ENCODE measurements at regions not wholly inside any gene's neighbourhood (a gene's known extent, or its start where the extent isn't known, plus 50 kb on each side); places are given as distances from the start of the nearest gene placed in this dataset.
"Not testable (repeated sequence)": the region's sequence is repeated elsewhere in the genome, so short reads cannot be mapped to it uniquely, and the experiment has no call there.

- not testable (repeated sequence) for H3K4me3 ChIP-seq (ENCODE audit: low read depth in 1 of 3, low read length in 3 of 3); H3K4me1 ChIP-seq (ENCODE audit: control insufficient read depth in 3 of 3, insufficient read depth in 2 of 3, low read depth in 1 of 3, low read length in 2 of 3); H3K36me3 ChIP-seq (ENCODE audit: control insufficient read depth in 3 of 3, insufficient read depth in 2 of 3, low read depth in 1 of 3, low read length in 3 of 3); FAIRE-seq; H3K27me3 ChIP-seq (ENCODE audit: control insufficient read depth in 3 of 3, insufficient read depth in 3 of 3, low read length in 3 of 3); H3K9me3 ChIP-seq (ENCODE audit: control insufficient read depth in 2 of 2, insufficient read depth in 1 of 2, low read depth in 1 of 2, low read length in 1 of 2)
- 13 to 41% (median 21%) methylated on average over 5 to 6 of the region's 6 CpGs for WGBS, 3 donors
- peak overlapping the region; percentile 32 to 91 (median 75) for H3K27ac ChIP-seq (ENCODE audit: low read depth in 1 of 3, low read length in 2 of 3)
- peak; percentile 64 to 72 for DNase-seq
Measured at GRCh38 chr15:44830692-44831408, 94.5 kb downstream of the TRIM69 start.

GRCh38 chr15:44831409-44831741, 95.0 kb downstream of the TRIM69 start:
- not testable (repeated sequence) for H3K27me3 ChIP-seq (ENCODE audit: control insufficient read depth in 3 of 3, insufficient read depth in 3 of 3, low read length in 3 of 3); H3K9me3 ChIP-seq (ENCODE audit: control insufficient read depth in 2 of 2, insufficient read depth in 1 of 2, low read depth in 1 of 2, low read length in 1 of 2); H3K4me3 ChIP-seq (ENCODE audit: low read depth in 1 of 3, low read length in 3 of 3); DNase-seq; FAIRE-seq; H3K4me1 ChIP-seq (ENCODE audit: control insufficient read depth in 3 of 3, insufficient read depth in 2 of 3, low read depth in 1 of 3, low read length in 2 of 3); H3K36me3 ChIP-seq (ENCODE audit: control insufficient read depth in 3 of 3, insufficient read depth in 2 of 3, low read depth in 1 of 3, low read length in 3 of 3)
- 84 to 91% (median 87%) methylated on average over 8 of the region's 8 CpGs for WGBS, 3 donors
- peak overlapping the region in 2 of 3 donors; percentile 75 to 91 for H3K27ac ChIP-seq (ENCODE audit: low read depth in 1 of 3, low read length in 2 of 3)

- H3K4me3 ChIP-seq (ENCODE audit: low read depth in 1 of 3, low read length in 3 of 3); DNase-seq; FAIRE-seq; H3K4me1 ChIP-seq (ENCODE audit: control insufficient read depth in 3 of 3, insufficient read depth in 2 of 3, low read depth in 1 of 3, low read length in 2 of 3); H3K9me3 ChIP-seq (ENCODE audit: control insufficient read depth in 2 of 2, insufficient read depth in 1 of 2, low read depth in 1 of 2, low read length in 1 of 2); H3K36me3 ChIP-seq (ENCODE audit: control insufficient read depth in 3 of 3, insufficient read depth in 2 of 3, low read depth in 1 of 3, low read length in 3 of 3); H3K27ac ChIP-seq (ENCODE audit: low read depth in 1 of 3, low read length in 2 of 3); H3K27me3 ChIP-seq (ENCODE audit: control insufficient read depth in 3 of 3, insufficient read depth in 3 of 3, low read length in 3 of 3): not testable (repeated sequence)
- 80 to 82% (median 80%) methylated on average over 5 of the region's 5 CpGs for WGBS, 3 donors
Measured at GRCh38 chr15:44832133-44832532, 95.8 kb downstream of the TRIM69 start.

- FAIRE-seq; H3K36me3 ChIP-seq (ENCODE audit: control insufficient read depth in 3 of 3, insufficient read depth in 2 of 3, low read depth in 1 of 3, low read length in 3 of 3); H3K9me3 ChIP-seq (ENCODE audit: control insufficient read depth in 2 of 2, insufficient read depth in 1 of 2, low read depth in 1 of 2, low read length in 1 of 2); H3K27ac ChIP-seq (ENCODE audit: low read depth in 1 of 3, low read length in 2 of 3); DNase-seq; H3K4me3 ChIP-seq (ENCODE audit: low read depth in 1 of 3, low read length in 3 of 3); H3K27me3 ChIP-seq (ENCODE audit: control insufficient read depth in 3 of 3, insufficient read depth in 3 of 3, low read length in 3 of 3); H3K4me1 ChIP-seq (ENCODE audit: control insufficient read depth in 3 of 3, insufficient read depth in 2 of 3, low read depth in 1 of 3, low read length in 2 of 3): not testable (repeated sequence)
- WGBS, 3 donors: 82 to 89% (median 89%) methylated on average over 5 of the region's 5 CpGs
Measured at GRCh38 chr15:44833081-44833480, 96.8 kb downstream of the TRIM69 start.

GRCh38 chr15:44833761-44834160, 97.4 kb downstream of the TRIM69 start:
- H3K4me1 ChIP-seq (ENCODE audit: control insufficient read depth in 3 of 3, insufficient read depth in 2 of 3, low read depth in 1 of 3, low read length in 2 of 3); FAIRE-seq; H3K27me3 ChIP-seq (ENCODE audit: control insufficient read depth in 3 of 3, insufficient read depth in 3 of 3, low read length in 3 of 3); H3K4me3 ChIP-seq (ENCODE audit: low read depth in 1 of 3, low read length in 3 of 3); DNase-seq; H3K27ac ChIP-seq (ENCODE audit: low read depth in 1 of 3, low read length in 2 of 3); H3K9me3 ChIP-seq (ENCODE audit: control insufficient read depth in 2 of 2, insufficient read depth in 1 of 2, low read depth in 1 of 2, low read length in 1 of 2); H3K36me3 ChIP-seq (ENCODE audit: control insufficient read depth in 3 of 3, insufficient read depth in 2 of 3, low read depth in 1 of 3, low read length in 3 of 3): not testable (repeated sequence)
- 83 to 87% (median 86%) methylated on average over 2 to 3 of the region's 4 CpGs for WGBS, 3 donors

GRCh38 chr15:44835082-44835481, 98.8 kb downstream of the TRIM69 start:
- H3K36me3 ChIP-seq (ENCODE audit: control insufficient read depth in 3 of 3, insufficient read depth in 2 of 3, low read depth in 1 of 3, low read length in 3 of 3); H3K27ac ChIP-seq (ENCODE audit: low read depth in 1 of 3, low read length in 2 of 3); DNase-seq; H3K4me1 ChIP-seq (ENCODE audit: control insufficient read depth in 3 of 3, insufficient read depth in 2 of 3, low read depth in 1 of 3, low read length in 2 of 3); H3K27me3 ChIP-seq (ENCODE audit: control insufficient read depth in 3 of 3, insufficient read depth in 3 of 3, low read length in 3 of 3); H3K9me3 ChIP-seq (ENCODE audit: control insufficient read depth in 2 of 2, insufficient read depth in 1 of 2, low read depth in 1 of 2, low read length in 1 of 2); FAIRE-seq; H3K4me3 ChIP-seq (ENCODE audit: low read depth in 1 of 3, low read length in 3 of 3): not testable (repeated sequence)
- 90 to 93% (median 93%) methylated on average over 4 of the region's 5 CpGs for WGBS, 3 donors

GRCh38 chr15:44836094-44836493, 99.8 kb downstream of the TRIM69 start:
- no peak for DNase-seq
- no peak overlapping the region for H3K27ac ChIP-seq (ENCODE audit: low read depth in 1 of 3, low read length in 2 of 3)
- FAIRE-seq: no peak
- no peaks in the 10 kb centered on the region for H3K9me3 ChIP-seq (ENCODE audit: control insufficient read depth in 2 of 2, insufficient read depth in 1 of 2, low read depth in 1 of 2, low read length in 1 of 2)
- no peak overlapping the region for H3K4me3 ChIP-seq (ENCODE audit: low read depth in 1 of 3, low read length in 3 of 3)
- H3K27me3 ChIP-seq (ENCODE audit: control insufficient read depth in 3 of 3, insufficient read depth in 3 of 3, low read length in 3 of 3): no peaks in the 10 kb centered on the region
- WGBS, 3 donors: 86 to 92% (median 91%) methylated on average over 4 of the region's 4 CpGs
- H3K4me1 ChIP-seq (ENCODE audit: control insufficient read depth in 3 of 3, insufficient read depth in 2 of 3, low read depth in 1 of 3, low read length in 2 of 3): peaks cover 0 to under 1% (median 0%) of the 10 kb centered on the region in 3 donors
- H3K36me3 ChIP-seq (ENCODE audit: control insufficient read depth in 3 of 3, insufficient read depth in 2 of 3, low read depth in 1 of 3, low read length in 3 of 3): no peaks in the 10 kb centered on the region

GRCh38 chr15:44838929-44839328, 102.6 kb downstream of the TRIM69 start:
- H3K4me3 ChIP-seq (ENCODE audit: low read depth in 1 of 3, low read length in 3 of 3): not testable (repeated sequence)

GRCh38 chr15:44841762-44842161, 105.4 kb downstream of the TRIM69 start:
- not testable (repeated sequence) for H3K27me3 ChIP-seq (ENCODE audit: control insufficient read depth in 3 of 3, insufficient read depth in 3 of 3, low read length in 3 of 3); FAIRE-seq; H3K27ac ChIP-seq (ENCODE audit: low read depth in 1 of 3, low read length in 2 of 3); H3K9me3 ChIP-seq (ENCODE audit: control insufficient read depth in 2 of 2, insufficient read depth in 1 of 2, low read depth in 1 of 2, low read length in 1 of 2); H3K4me3 ChIP-seq (ENCODE audit: low read depth in 1 of 3, low read length in 3 of 3); DNase-seq; H3K36me3 ChIP-seq (ENCODE audit: control insufficient read depth in 3 of 3, insufficient read depth in 2 of 3, low read depth in 1 of 3, low read length in 3 of 3); H3K4me1 ChIP-seq (ENCODE audit: control insufficient read depth in 3 of 3, insufficient read depth in 2 of 3, low read depth in 1 of 3, low read length in 2 of 3)
- 79 to 88% (median 83%) methylated on average over 4 of the region's 4 CpGs for WGBS, 3 donors

More at GRCh38 chr15:44838929-44839328, 102.6 kb downstream of the TRIM69 start:
- not testable (repeated sequence) for H3K27me3 ChIP-seq (ENCODE audit: control insufficient read depth in 3 of 3, insufficient read depth in 3 of 3, low read length in 3 of 3); H3K36me3 ChIP-seq (ENCODE audit: control insufficient read depth in 3 of 3, insufficient read depth in 2 of 3, low read depth in 1 of 3, low read length in 3 of 3); DNase-seq; FAIRE-seq; H3K27ac ChIP-seq (ENCODE audit: low read depth in 1 of 3, low read length in 2 of 3); H3K9me3 ChIP-seq (ENCODE audit: control insufficient read depth in 2 of 2, insufficient read depth in 1 of 2, low read depth in 1 of 2, low read length in 1 of 2); H3K4me1 ChIP-seq (ENCODE audit: control insufficient read depth in 3 of 3, insufficient read depth in 2 of 3, low read depth in 1 of 3, low read length in 2 of 3)
- WGBS, 3 donors: 59 to 87% (median 64%) methylated on average over 3 of the region's 3 CpGs
